GM19328 (cell line): ENCODE measurements at regions not wholly inside any gene's neighbourhood (a gene's known extent, or its start where the extent isn't known, plus 50 kb on each side); places are given as distances from the start of the nearest gene placed in this dataset.
A peak's percentile ranks its signal among the peaks of the same experiment; 100 is the strongest.
"Not testable (repeated sequence)": the region's sequence is repeated elsewhere in the genome, so short reads cannot be mapped to it uniquely, and the experiment has no call there.

Source experiments
- ATAC-seq: cut with Tn5 transposase; IDR thresholded peaks from one replicate; pipeline ENCODE4 v1.9.1; 2021; ENCODE audit warnings: mild to moderate bottlenecking, moderate library complexity; ENCODE audit not compliant: unreplicated experiment

DNA sequence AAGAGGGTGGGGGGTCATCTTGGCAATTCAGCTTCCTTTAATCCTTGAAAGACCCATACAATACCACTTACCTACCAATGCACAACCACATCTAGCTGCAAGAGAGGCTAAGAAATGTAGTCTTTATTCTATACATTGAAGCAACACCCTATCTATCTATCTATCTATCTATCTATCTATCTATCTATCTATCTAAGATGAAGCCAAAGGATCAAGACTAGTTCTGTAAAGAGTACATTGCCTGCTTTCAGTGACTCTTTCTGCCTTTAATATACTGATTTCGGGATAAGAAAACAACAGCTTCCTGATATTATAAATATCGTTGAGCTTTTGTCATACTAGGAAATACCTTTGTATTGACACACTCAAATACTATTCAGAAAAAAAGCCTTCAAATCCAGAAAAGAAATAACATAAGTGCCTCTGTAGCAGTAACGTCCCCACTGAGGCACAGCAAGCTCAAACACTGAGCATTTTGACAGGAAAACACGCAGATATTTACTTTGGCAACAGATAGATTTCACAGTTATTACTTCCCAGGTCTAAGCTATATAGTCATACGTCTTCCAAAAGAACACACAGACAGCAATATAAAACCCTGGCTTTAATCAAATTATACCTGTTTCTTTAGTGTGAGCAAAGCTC lies 139.4 kb upstream of the SERTAD2 start:
- ATAC-seq, result no peak

GRCh38 chr2:64793701-64794100 lies 140.0 kb upstream of the SERTAD2 start:
- no peak for ATAC-seq

DNA sequence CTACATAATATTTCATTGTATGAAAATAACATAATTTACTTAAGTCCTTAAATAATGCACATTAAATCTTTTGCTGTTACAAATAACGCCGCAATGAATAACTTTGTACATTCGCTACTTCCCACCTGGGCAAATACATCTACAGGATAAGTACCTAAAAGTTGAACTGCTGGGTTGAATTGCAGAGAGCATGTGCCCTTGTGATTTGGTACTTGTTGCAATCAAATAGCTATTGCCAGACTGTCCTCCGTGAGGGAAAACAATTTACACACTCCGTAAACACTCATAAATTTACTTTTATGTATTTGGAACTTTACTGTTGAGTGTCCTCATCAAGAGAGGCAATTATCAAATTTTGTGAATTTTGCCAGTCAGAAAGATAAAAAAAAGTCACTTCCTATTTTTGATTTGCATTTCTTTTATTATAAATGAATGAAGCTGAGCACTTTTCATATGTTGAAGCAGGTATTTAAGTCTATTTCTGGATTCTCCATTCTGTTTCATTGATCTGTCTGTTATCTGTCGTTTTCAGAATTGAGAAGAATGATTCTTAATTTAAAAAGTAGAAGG lies 140.8 kb upstream of the SERTAD2 start:
- ATAC-seq, result no peak

DNA sequence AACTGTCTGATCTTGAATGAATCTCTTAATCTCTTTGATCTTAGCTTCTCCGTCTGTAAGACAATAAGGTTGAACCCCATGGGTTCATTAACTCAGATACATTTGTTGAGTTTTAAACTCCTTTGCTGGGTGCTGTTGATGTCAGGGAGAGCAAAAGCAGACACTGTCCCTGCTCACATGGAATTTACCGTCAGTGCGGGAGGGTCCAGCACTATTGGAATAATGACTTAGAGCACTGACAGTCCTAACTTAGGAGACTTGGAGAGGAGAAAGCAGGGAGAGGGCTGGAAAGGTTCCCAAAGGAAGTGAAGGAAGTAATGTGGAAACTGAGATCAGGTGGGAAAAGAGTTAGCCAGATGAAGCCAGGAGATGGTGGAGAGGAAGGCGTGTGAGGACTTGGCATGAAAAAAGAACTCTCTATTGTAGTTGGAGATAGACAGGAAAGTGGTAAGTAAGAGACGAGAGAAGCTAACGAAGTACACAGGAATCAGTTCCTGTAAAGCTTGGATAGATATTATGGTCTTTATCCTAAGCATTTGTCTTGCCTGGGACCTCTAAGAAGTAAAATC lies 141.4 kb upstream of the SERTAD2 start:
- ATAC-seq, result no peak

- ATAC-seq, result no peak
These were observed 143.2 kb upstream of the SERTAD2 start for GRCh38 chr2:64796926-64797325.

DNA sequence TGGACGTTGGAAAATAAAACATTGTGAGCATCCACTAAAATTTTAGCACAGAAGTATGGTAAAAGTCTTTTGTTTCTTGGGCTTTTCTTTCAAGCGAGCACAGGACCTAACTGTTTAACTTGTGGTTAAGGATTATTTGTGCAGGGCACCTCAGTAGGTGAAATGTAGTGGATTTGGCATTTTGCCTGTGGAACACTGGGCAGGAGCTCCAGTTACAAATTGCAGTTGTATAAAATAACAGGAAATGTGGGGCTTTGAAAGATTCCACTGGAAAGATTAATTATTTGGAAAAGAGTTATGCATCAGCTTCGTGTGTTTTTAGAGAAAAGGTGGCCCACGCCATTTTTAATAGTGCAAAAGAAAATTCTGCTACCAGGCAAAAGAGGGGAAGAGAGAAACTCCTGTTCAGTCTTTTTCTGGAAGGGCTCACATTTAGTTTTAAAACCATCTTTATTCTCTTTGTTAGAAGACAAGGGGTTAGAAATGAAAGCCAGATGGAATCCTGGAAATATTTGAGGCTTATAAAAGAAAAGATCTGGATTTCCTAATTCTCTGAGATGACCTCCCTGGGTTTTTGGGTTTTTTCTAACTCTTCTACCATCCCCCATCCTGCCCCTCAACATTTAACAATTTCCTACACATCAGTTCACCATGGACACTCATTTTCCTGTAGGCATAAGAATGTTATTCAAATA lies 144.3 kb upstream of the SERTAD2 start:
- ATAC-seq, result no peak

GRCh38 chr2:64799592-64800252 lies 146.0 kb upstream of the SERTAD2 start:
- no peak for ATAC-seq

- ATAC-seq, result no peak
These were observed 150.1 kb upstream of the SERTAD2 start for GRCh38 chr2:64803776-64804175.

DNA sequence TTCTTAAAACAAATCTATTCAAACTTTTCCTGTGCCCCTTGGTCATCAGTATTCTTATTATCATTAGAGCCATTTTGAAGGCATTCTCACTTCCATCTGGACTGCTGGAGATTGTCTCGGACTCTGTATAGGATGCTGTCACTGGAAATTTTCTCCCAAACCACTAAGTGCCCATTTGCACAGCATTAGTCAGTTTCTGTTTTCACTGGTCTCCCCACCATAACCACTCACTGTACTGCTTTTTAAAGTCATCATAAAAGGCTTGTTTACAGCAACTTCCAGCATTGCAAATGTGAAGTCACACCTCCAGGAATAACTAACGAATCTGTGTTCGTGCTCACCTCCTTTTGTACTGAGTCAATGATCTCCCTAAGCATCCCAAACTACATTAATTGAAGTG lies 150.9 kb upstream of the SERTAD2 start:
- ATAC-seq, result no peak

DNA sequence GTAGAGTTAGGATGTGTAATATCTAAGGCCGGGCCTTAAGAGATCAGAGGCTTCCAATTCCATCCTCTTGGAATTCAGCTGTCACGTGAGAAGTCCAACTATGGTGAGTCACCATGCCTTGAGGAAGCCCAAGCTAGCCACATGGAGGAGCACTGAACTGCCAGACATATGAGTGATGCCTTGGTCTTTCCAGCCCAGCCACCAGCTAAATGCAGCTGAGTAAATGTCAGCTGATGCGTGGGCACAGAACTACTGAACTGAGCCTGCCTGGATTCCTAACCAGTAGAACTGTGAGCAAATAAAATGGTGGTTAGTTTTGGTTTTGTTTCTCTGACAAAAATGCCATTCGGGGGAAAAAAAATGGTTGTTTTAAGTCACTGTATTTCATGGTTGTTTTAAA lies 153.7 kb upstream of the SERTAD2 start:
- ATAC-seq, result peak; percentile 75

DNA sequence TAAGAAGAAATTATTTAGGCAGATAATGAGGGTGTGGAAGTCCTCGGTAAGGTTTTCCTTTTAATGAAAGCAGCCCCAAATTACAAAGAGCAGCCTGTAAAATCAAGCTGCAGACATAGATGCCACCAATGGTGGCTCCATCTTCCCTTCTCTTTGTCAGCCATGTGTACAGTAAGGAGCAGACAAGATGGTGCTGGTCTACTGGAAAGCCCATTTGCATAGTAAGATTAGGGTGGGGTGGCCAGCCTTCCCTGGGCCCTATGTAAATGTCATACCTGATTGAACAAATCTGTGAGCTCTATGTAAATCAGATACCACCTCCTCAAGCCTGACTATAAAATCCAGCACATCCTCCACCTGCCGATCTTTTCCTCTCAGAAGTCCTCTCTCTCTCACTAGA lies 154.4 kb upstream of the SERTAD2 start:
- ATAC-seq, result no peak

- no peak for ATAC-seq
These were observed 155.0 kb upstream of the SERTAD2 start for GRCh38 chr2:64808754-64809153.

DNA sequence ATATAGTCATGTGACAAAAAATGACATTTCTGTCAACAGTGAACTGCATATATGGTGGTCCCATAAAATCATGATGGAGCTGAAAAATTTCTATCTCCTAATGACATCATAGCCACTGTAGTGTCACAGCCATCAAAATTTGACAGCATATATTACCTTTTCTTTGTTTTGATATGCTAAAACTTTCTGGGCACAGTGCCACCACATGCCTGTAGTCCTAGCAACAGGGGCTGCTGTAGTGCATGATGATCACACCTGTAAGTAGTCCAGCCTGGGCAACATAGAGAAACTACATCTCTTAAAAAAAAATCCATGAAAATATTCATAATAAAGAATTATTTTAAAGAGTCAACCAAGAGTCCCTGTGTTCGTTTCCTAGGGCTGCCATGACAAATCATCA lies 155.5 kb upstream of the SERTAD2 start:
- ATAC-seq, result no peak

GRCh38 chr2:64812285-64812684 lies 158.6 kb upstream of the SERTAD2 start:
- ATAC-seq, result no peak

DNA sequence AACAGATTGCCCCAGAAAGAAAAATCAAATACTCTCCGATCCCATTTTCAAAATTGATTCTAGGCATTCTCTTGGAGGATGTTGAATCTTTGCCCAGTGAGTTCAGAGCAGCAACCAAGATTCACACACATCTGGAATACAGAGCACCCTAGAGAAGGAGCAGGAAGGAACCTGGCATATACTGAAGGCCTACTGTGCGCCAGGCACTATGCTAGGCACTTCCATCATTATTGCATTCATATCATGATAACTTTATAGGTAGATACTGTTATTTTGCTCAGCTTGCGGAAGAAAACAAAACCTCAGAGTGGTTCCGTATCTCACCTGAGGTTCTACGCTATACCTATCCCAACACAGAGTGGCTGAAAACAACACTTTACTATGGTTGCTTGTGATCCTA lies 160.3 kb upstream of the SERTAD2 start:
- no peak for ATAC-seq

GRCh38 chr2:64816526-64816925 lies 162.8 kb upstream of the SERTAD2 start:
- ATAC-seq, result not testable (repeated sequence)

DNA sequence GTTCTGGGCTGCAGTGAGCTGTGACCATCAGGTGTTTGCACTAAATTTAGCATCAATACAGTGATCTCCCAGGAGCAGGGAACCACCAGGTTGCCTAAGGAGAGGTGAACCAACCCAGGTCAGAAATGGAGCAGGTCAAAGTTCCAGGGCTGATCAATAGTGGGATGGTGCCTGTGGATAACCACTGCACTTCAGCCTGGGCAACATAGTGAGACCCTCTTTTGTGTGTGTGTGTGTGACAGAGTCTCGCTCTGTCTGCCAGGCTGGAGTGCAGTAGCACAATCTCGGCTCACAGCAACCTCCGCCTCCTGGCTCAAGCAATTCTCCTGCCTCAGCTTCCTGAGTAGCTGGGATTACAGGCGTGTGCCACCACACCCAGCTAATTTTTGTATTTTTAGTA lies 163.7 kb upstream of the SERTAD2 start:
- no peak for ATAC-seq

DNA sequence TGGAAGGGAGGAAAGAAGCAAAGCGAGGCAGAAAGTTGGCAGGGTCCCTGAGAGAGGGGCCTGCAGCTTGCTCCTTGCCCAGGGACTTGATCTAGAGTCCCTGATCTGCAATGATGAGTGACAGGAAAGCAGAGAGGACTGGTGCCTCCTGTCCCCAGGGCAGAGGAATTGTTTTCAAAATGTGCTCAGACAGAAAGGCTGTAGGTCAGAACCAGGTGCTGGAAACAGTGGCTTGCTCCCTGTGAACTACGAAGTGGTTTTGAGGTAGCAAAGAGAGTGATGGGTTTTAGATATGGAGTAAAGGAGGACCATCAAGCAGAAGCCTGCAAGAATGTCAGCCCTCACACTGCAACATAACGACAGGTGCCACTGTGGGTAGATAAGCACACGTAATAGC lies 164.9 kb upstream of the SERTAD2 start:
- ATAC-seq, result no peak

DNA sequence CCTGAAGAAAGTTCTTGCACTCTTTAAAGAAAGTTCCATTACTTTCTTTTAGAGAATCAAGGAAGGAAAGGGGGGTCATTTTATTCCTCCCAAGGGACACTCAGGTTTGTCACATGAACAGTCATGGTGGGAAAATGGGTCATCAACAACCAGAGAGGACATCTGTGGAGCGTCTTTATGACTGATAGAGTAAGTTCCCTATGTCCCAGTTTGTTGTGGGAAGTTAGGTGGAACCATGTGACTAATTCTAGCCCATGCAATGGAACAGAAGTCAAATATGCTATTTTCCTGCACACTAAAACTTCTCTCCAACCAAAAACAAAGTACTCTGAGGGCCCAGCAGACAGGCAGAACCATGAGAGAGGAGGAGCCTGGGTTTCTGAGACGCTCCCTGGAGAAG lies 165.6 kb upstream of the SERTAD2 start:
- ATAC-seq, result no peak

DNA sequence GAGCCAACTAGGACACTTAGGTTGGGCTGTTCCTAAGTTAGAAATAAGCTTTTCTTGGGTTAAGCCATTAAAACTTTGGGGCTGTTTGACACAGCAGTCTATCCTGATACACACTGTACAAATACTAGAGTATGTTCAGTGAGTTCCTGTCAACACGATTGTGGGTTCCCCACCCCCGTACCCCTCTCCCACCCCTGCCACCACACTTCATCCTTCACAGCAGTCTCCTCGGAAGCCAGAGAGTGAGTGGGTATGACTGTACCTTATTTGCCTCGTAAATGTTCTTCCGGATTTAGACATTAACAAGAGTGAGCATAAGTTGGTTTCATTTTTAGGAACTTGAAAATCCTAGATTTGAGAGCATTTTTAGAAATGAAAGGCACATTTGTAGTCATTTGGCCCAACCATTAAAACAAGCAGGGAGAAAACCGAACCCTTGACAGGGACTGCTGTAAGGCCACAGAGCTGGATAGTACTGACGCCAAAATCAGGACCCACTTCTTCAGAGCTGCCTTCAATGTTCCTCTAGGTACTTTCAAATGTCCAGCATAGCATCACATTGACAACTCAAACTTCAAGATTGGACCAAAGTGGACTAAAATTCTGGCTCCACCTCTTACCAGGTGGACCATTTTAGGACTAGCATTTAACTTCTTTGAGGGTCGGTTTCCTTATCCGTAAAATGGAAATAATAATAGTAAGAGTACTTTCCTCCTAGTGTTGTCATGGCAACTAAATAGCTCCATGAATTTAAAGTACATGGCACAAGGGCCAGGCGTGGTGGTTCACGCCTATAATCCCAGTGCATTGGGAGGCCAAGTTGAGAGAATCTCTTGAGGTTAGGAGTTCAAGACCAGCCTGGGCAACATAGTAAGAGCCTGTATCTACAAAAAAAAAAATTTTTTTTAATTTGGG lies 166.3 kb upstream of the SERTAD2 start:
- peak; percentile 94 for ATAC-seq

- no peak for ATAC-seq
These were observed 167.2 kb upstream of the SERTAD2 start for GRCh38 chr2:64820901-64821300.
